GM12878 (cell line): ENCODE measurements at regions not wholly inside any gene's neighbourhood (a gene's known extent, or its start where the extent isn't known, plus 50 kb on each side); places are given as distances from the start of the nearest gene placed in this dataset.

ENCODE experiments used
- ATAC-seq: fragments of 200-7000 bp; cut with Tn5 transposase; 3 replicates; pipeline ENCODE4 v1.9.1; 2020; ENCODE audit warnings: mild to moderate bottlenecking, moderate library complexity
- BruUV-seq: library from RNA; stranded (reverse); fragments of 400-500 nt; replicated peaks from 2 replicates; lab custom pipeline; 2021; lab: Mats Ljungman, UMichigan
- CTCF ChIA-PET: fragments of 300-600 bp; sonication (Branson Sonifier 250); formaldehyde crosslinking; extraction: SDS; loops from one replicate; lab custom pipeline; 2021; ENCODE audit warnings: inconsistent platforms; lab: Yijun Ruan, JAX
- POLR2A ChIA-PET: fragments of 350-600 bp; formaldehyde crosslinking; extraction: SDS; loops from one replicate; lab custom pipeline; 2021; ENCODE audit warnings: inconsistent platforms; lab: Charles Lee
- RAD21 ChIA-PET: fragments of 300-600 bp; sonication (Branson Sonifier 250); formaldehyde crosslinking; loops from one replicate; lab custom pipeline; 2023; ENCODE audit warnings: antibody characterized with exemption; ENCODE audit not compliant: unreplicated experiment; lab: Charles Lee
- SMC1A ChIA-PET: fragments of 300-600 bp; sonication (Branson Sonifier 250); formaldehyde crosslinking; loops from one replicate; lab custom pipeline; 2023; ENCODE audit not compliant: unreplicated experiment, uncharacterized antibody; lab: Charles Lee
- DNase-seq: peaks from one replicate; pipeline ENCODE4 v3.0.0-alpha.2; 2011; ENCODE audit warnings: low read depth, low spot score
- FAIRE-seq: peaks from 3 replicates; lab custom pipeline; 2011; peaks lifted over from hg19 to GRCh38; lab: Jason Lieb, UNC
- H2AFZ ChIP-seq: 2 replicates; pipeline ENCODE4 v1.6.0; 2011; ENCODE audit warnings: low read depth, low read length, control low read depth; ENCODE audit not compliant: control insufficient read depth
- H3K27ac ChIP-seq: 2 replicates; pipeline ENCODE4 v1.5.1; 2011; ENCODE audit warnings: control low read depth; ENCODE audit not compliant: control insufficient read depth, insufficient read depth
- H3K27me3 ChIP-seq, 2 experiments: replicated peaks in 1 of 2; 2 replicates each; pipeline versions ENCODE4 v1.6.0 to v1.6.1; 2011; ENCODE audit warnings: low read length in 1 of 2; ENCODE audit not compliant: control insufficient read depth in 2 of 2, insufficient read depth in 2 of 2
- H3K36me3 ChIP-seq, 2 experiments: 2 replicates each; pipeline ENCODE4 v1.5.1; 2011; ENCODE audit warnings: low read length in 1 of 2; ENCODE audit not compliant: control insufficient read depth in 2 of 2, insufficient read depth in 2 of 2
- H3K4me1 ChIP-seq: 2 replicates; pipeline ENCODE4 v1.6.1; 2011; ENCODE audit warnings: mild to moderate bottlenecking, low read length, moderate library complexity, mixed read lengths; ENCODE audit not compliant: control insufficient read depth, insufficient read depth
- H3K4me2 ChIP-seq: 2 replicates; pipeline ENCODE4 v1.6.0; 2011; ENCODE audit warnings: control low read depth; ENCODE audit not compliant: control insufficient read depth, insufficient read depth
- H3K4me3 ChIP-seq: fragments of 200-600 bp; sonication (generic); 2 replicates; pipeline ENCODE4 v1.5.1; 2016
- H3K79me2 ChIP-seq: 2 replicates; pipeline ENCODE4 v1.6.0; 2011; ENCODE audit warnings: low read length; ENCODE audit not compliant: control insufficient read depth, insufficient read depth
- H3K9ac ChIP-seq: 2 replicates; pipeline ENCODE4 v1.8.0; 2011; ENCODE audit warnings: low read length, control low read depth, mixed read lengths; ENCODE audit not compliant: control insufficient read depth, insufficient read depth
- H3K9me3 ChIP-seq: replicated peaks from 3 replicates; pipeline ENCODE4 v1.5.1; 2011; ENCODE audit warnings: mild to moderate bottlenecking, low read length; ENCODE audit not compliant: control insufficient read depth, insufficient read depth
- H4K20me1 ChIP-seq: 2 replicates; pipeline ENCODE4 v1.6.0; 2011; ENCODE audit not compliant: control insufficient read depth, insufficient read depth
- FOS ChIP-seq: IDR thresholded peaks from 3 replicates; pipeline ENCODE4 v1.6.1; 2011; ENCODE audit warnings: borderline replicate concordance; ENCODE audit not compliant: insufficient read length; ENCODE audit errors: extremely low read depth
- NFXL1 ChIP-seq: fragments of 450-650 bp; IDR thresholded peaks from 2 replicates; pipeline ENCODE4 v1.6.1; 2017; ENCODE audit warnings: antibody characterized with exemption, mild to moderate bottlenecking, borderline replicate concordance
- RBBP5 ChIP-seq: fragments of 200-600 bp; sonication (generic); conservative IDR thresholded peaks from 2 replicates; pipeline ENCODE4 v1.6.1; 2016
- SP1 ChIP-seq: IDR thresholded peaks from one replicate; pipeline ENCODE4 v1.6.1; 2011; ENCODE audit warnings: low read depth, low read length
- YY1 ChIP-seq: IDR thresholded peaks from 2 replicates; pipeline ENCODE4 v1.6.1; 2011; ENCODE audit warnings: low read depth, mild to moderate bottlenecking, low read length
- ZNF207 ChIP-seq: fragments of 450-650 bp; IDR thresholded peaks from 2 replicates; pipeline ENCODE4 v1.6.1; 2014; ENCODE audit warnings: antibody characterized with exemption, mild to moderate bottlenecking, borderline replicate concordance
- WGBS: methylation state at CpG from one replicate; pipeline ENCODE4 v1.1.6; 2016; ENCODE audit warnings: low lambda C conversion rate; ENCODE audit not compliant: insufficient replicate concordance, insufficient coverage; ENCODE audit errors: missing lambda C conversion rate; 5-methylcytosine and 5-hydroxymethylcytosine counted together
- in situ Hi-C: fragments of 300-500 bp; cut with MboI; formaldehyde crosslinking; loops from 9 replicates; pipeline ENCODE4 v1.14.3; 2018; ENCODE audit warnings: mixed read lengths
- intact Hi-C: fragments of 100-400 bp; cut with micrococcal nuclease; formaldehyde crosslinking; loops from one replicate; pipeline ENCODE4 v1.14.2; 2022; ENCODE audit not compliant: unreplicated experiment
- TF ChIP-seq, protein P1 (sequence below): IDR thresholded peaks from 2 replicates; pipeline ENCODE4 v1.6.1; 2012; ENCODE audit warnings: low read length, inconsistent platforms
- TF ChIP-seq, protein P2 (sequence below): fragments of 450-650 bp; IDR thresholded peaks from 2 replicates; pipeline ENCODE4 v1.6.1; 2017; ENCODE audit warnings: mild to moderate bottlenecking, low read depth, inconsistent platforms; ENCODE audit not compliant: poor library complexity, severe bottlenecking

- RAD21 ChIA-PET = no interaction called here
- Histone ChIP-seq H3K9me3 (no peaks in the 10 kb centered on the region), H4K20me1 (no peaks in the 10 kb centered on the region), H3K27ac (no peak overlapping the region), H3K79me2 (no peaks in the 10 kb centered on the region), H3K27me3 (no peaks in the 10 kb centered on the region; a peak in 2 of 4 replicates), H3K36me3 (no peaks in the 10 kb centered on the region), H3K4me2 (no peak overlapping the region), H3K4me1 (no peaks in the 10 kb centered on the region), H2AFZ (no peak overlapping the region), H3K9ac (no peak overlapping the region), H3K4me3 (no peak overlapping the region)
- FAIRE-seq = no peak
- in situ Hi-C loops (no loop called here), intact Hi-C loops (no loop called here)
- 49% methylated on average over 4 of the region's 4 CpGs for WGBS
- SMC1A ChIA-PET = interaction anchor here (0.6 kb wide), 1 partner anchor 1031 kb away, joined by 3 read pairs; no protein-coding TSS in a partner anchor
- ATAC-seq = no peak
- no peak for DNase-seq
- TF ChIP-seq YY1 = no peak
- TF ChIP-seq ZNF207 = no peak
- no peak for TF ChIP-seq FOS
- TF ChIP-seq RBBP5 = no peak
- no peak for TF ChIP-seq NFXL1
- TF ChIP-seq, protein P1, sequence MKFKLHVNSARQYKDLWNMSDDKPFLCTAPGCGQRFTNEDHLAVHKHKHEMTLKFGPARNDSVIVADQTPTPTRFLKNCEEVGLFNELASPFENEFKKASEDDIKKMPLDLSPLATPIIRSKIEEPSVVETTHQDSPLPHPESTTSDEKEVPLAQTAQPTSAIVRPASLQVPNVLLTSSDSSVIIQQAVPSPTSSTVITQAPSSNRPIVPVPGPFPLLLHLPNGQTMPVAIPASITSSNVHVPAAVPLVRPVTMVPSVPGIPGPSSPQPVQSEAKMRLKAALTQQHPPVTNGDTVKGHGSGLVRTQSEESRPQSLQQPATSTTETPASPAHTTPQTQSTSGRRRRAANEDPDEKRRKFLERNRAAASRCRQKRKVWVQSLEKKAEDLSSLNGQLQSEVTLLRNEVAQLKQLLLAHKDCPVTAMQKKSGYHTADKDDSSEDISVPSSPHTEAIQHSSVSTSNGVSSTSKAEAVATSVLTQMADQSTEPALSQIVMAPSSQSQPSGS = no peak
- TF ChIP-seq, protein P2, sequence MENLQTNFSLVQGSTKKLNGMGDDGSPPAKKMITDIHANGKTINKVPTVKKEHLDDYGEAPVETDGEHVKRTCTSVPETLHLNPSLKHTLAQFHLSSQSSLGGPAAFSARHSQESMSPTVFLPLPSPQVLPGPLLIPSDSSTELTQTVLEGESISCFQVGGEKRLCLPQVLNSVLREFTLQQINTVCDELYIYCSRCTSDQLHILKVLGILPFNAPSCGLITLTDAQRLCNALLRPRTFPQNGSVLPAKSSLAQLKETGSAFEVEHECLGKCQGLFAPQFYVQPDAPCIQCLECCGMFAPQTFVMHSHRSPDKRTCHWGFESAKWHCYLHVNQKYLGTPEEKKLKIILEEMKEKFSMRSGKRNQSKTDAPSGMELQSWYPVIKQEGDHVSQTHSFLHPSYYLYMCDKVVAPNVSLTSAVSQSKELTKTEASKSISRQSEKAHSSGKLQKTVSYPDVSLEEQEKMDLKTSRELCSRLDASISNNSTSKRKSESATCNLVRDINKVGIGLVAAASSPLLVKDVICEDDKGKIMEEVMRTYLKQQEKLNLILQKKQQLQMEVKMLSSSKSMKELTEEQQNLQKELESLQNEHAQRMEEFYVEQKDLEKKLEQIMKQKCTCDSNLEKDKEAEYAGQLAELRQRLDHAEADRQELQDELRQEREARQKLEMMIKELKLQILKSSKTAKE = no peak
- TF ChIP-seq SP1 = no peak
- BruUV-seq = no TSS peak
- POLR2A ChIA-PET = no interaction called here
- CTCF ChIA-PET = no interaction called here
Measured at GRCh38 chr2:145012214-145012670, 492.3 kb upstream of the ZEB2 start.
